B cell (primary cell): ENCODE measurements at regions not wholly inside any gene's neighbourhood (a gene's known extent, or its start where the extent isn't known, plus 50 kb on each side); places are given as distances from the start of the nearest gene placed in this dataset.

Experiments
- ATAC-seq: fragments of 200-7000 bp; cut with Tn5 transposase; one replicate; pipeline ENCODE4 v1.10.0; 2021; ENCODE audit warnings: low read depth, mild to moderate bottlenecking, moderate number of reproducible peaks, moderate library complexity
- CTCF ChIA-PET: fragments of 350-600 bp; sonication (Branson Sonifier 250); formaldehyde crosslinking; loops from one replicate; lab custom pipeline; 2021; ENCODE audit warnings: antibody characterized with exemption, inconsistent platforms; lab: Charles Lee
- POLR2A ChIA-PET: fragments of 350-600 bp; sonication (Branson Sonifier 250); formaldehyde crosslinking; loops from one replicate; lab custom pipeline; 2021; ENCODE audit warnings: antibody characterized with exemption; lab: Charles Lee
- DNase-seq: peaks from one replicate; pipeline ENCODE4 v3.0.0; 2013
- H2AFZ ChIP-seq: 2 replicates; pipeline ENCODE4 v1.6.1; 2012; ENCODE audit warnings: mild to moderate bottlenecking, low read depth, low read length; ENCODE audit not compliant: insufficient read depth, poor library complexity, severe bottlenecking
- H3K27ac ChIP-seq, 2 donors: 1 replicate in 1 of 2; 2 replicates in 1 of 2; pipeline ENCODE4 v1.5.1; 2012 to 2013; ENCODE audit warnings: low read length in 2 of 2, mild to moderate bottlenecking in 2 of 2, moderate library complexity in 1 of 2
- H3K27me3 ChIP-seq, 4 experiments: fragments of 200-600 bp in 1 of 4; sonication (generic) in 1 of 4; replicated peaks in 1 of 4; 1 replicate in 2 of 4; 2 replicates in 2 of 4; pipeline versions ENCODE4 v1.6.1 to v1.7.0; 2013 to 2016; ENCODE audit warnings: low read length in 3 of 4, mild to moderate bottlenecking in 2 of 4, mixed read lengths in 1 of 4, moderate library complexity in 1 of 4; ENCODE audit not compliant: insufficient read depth in 4 of 4, control insufficient read depth in 3 of 4; ENCODE audit errors: control extremely low read depth in 1 of 4
- H3K36me3 ChIP-seq, 2 experiments: replicated peaks in 1 of 2; 1 replicate in 1 of 2; 2 replicates in 1 of 2; pipeline versions ENCODE4 v1.6.1 to v1.7.1; 2013; ENCODE audit warnings: low read length in 1 of 2; ENCODE audit not compliant: insufficient read depth in 2 of 2, control insufficient read depth in 1 of 2; ENCODE audit errors: control extremely low read depth in 1 of 2, extremely low read depth in 1 of 2
- H3K4me1 ChIP-seq, 2 donors: fragments of 200-600 bp in 1 of 2; sonication (generic) in 1 of 2; 1 replicate in 1 of 2; 2 replicates in 1 of 2; pipeline versions ENCODE4 v1.5.1 to v1.6.1; 2013 to 2017; ENCODE audit warnings: low read length in 2 of 2; ENCODE audit not compliant: control insufficient read depth in 2 of 2, insufficient read depth in 2 of 2
- H3K4me2 ChIP-seq: replicated peaks from 2 replicates; pipeline ENCODE3; 2012; ENCODE audit warnings: mild to moderate bottlenecking, low read depth, low read length; ENCODE audit not compliant: poor library complexity, severe bottlenecking
- H3K4me3 ChIP-seq, 5 experiments: fragments of 200-600 bp in 1 of 5; sonication (generic) in 1 of 5; 1 replicate in 3 of 5; 2 replicates in 2 of 5; pipeline versions ENCODE4 v1.5.1 to v1.7.0; 2011 to 2016; ENCODE audit warnings: low read length in 4 of 5, mild to moderate bottlenecking in 4 of 5, low read depth in 2 of 5, control low read depth in 1 of 5, moderate library complexity in 1 of 5; ENCODE audit not compliant: insufficient read depth in 1 of 5; ENCODE audit errors: control extremely low read depth in 1 of 5, extremely low read depth in 1 of 5
- H3K79me2 ChIP-seq: fragments of 200-600 bp; sonication (generic); one replicate; pipeline ENCODE4 v1.6.0; 2016; ENCODE audit warnings: low read length; ENCODE audit not compliant: control insufficient read depth, insufficient read depth
- H3K9ac ChIP-seq: fragments of 200-600 bp; sonication (generic); 2 replicates; pipeline ENCODE4 v1.6.1; 2017; ENCODE audit warnings: mild to moderate bottlenecking, low read length, moderate library complexity
- H3K9me3 ChIP-seq, 3 donors: one replicate each; pipeline versions ENCODE4 v1.6.1 to v1.7.1; 2013; ENCODE audit warnings: low read length in 2 of 3; ENCODE audit not compliant: control insufficient read depth in 2 of 3, insufficient read depth in 1 of 3; ENCODE audit errors: control extremely low read depth in 1 of 3
- H4K20me1 ChIP-seq: 2 replicates; pipeline ENCODE4 v1.6.0; 2012; ENCODE audit warnings: mild to moderate bottlenecking, low read length; ENCODE audit not compliant: insufficient read depth, control insufficient read depth, poor library complexity, severe bottlenecking
- H3K27ac Mint-ChIP-seq: one replicate; pipeline ENCODE4 v1.8.0; 2021; ENCODE audit warnings: mixed read lengths
- H3K27me3 Mint-ChIP-seq: one replicate; pipeline ENCODE4 v1.8.0; 2021; ENCODE audit warnings: mixed read lengths
- H3K4me1 Mint-ChIP-seq: one replicate; pipeline ENCODE4 v1.8.0; 2021; ENCODE audit warnings: mixed read lengths
- H3K4me3 Mint-ChIP-seq: one replicate; pipeline ENCODE4 v1.8.0; 2021; ENCODE audit warnings: mixed read lengths
- H3K9me3 Mint-ChIP-seq: one replicate; pipeline ENCODE4 v1.8.0; 2022; ENCODE audit warnings: mixed read lengths; ENCODE audit not compliant: insufficient read depth
- EZH2 ChIP-seq: IDR thresholded peaks from 2 replicates; pipeline ENCODE4 v1.6.1; 2012; ENCODE audit warnings: borderline replicate concordance, low read depth, mild to moderate bottlenecking, moderate library complexity, low read length; ENCODE audit not compliant: insufficient read depth, poor library complexity, severe bottlenecking
- WGBS: methylation state at CpG from one replicate; pipeline ENCODE4 v1.1.5; 2013; ENCODE audit warnings: missing lambda C conversion rate; ENCODE audit not compliant: insufficient coverage; 5-methylcytosine and 5-hydroxymethylcytosine counted together
- intact Hi-C: fragments of 100-400 bp; cut with micrococcal nuclease; formaldehyde crosslinking; loops from one replicate; pipeline ENCODE4 v1.10.0; 2022
- TF ChIP-seq, protein P1 (sequence below): fragments of 200-600 bp; IDR thresholded peaks from one replicate; pipeline ENCODE4 v1.8.0; 2022; ENCODE audit warnings: antibody characterized with exemption, mild to moderate bottlenecking

DNA sequence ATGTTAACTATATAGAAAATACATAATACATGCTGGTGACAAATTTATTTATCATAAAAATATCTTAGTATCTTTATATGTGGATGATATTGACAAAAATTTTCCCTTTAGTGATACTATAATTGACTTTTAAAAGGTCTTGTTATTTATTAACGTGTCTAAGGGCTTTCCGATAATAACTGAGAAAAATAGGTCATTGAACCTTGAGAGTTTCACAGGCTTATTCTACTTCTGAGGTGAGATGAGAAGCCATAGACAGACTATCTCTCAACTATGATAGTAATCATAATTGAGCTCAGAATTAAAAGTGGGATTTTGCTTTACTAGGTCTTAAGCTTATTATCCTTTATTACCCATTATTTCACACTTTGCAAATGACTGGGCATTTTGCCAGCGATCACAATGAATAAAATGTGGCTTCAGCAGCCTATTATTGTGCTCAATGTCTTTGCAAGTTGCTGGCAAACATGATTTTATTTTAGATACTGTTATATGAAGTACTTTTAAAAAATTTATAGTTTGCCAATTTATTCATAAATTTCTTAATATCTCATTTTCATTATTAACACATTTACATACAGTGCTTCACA, 574.5 kb downstream of the ZWINT start:
- Mint-ChIP-seq H3K27me3 (no peaks in the 10 kb centered on the region), H3K9me3 (no peaks in the 10 kb centered on the region), H3K4me3 (no peak overlapping the region), H3K4me1 (no peaks in the 10 kb centered on the region), H3K27ac (no peak overlapping the region)
- Histone ChIP-seq H3K27me3 (no peaks in the 10 kb centered on the region), H4K20me1 (no peaks in the 10 kb centered on the region), H3K4me2 (no peak overlapping the region), H3K9me3 (no peaks in the 10 kb centered on the region), H3K79me2 (no peaks in the 10 kb centered on the region), H3K4me1 (no peaks in the 10 kb centered on the region), H3K36me3 (no peaks in the 10 kb centered on the region), H3K27ac (no peak overlapping the region), H3K9ac (no peak overlapping the region), H3K4me3 (no peak overlapping the region), H2AFZ (no peak overlapping the region)
- DNase-seq: no peak
- ATAC-seq: no peak
- TF ChIP-seq, protein P1, sequence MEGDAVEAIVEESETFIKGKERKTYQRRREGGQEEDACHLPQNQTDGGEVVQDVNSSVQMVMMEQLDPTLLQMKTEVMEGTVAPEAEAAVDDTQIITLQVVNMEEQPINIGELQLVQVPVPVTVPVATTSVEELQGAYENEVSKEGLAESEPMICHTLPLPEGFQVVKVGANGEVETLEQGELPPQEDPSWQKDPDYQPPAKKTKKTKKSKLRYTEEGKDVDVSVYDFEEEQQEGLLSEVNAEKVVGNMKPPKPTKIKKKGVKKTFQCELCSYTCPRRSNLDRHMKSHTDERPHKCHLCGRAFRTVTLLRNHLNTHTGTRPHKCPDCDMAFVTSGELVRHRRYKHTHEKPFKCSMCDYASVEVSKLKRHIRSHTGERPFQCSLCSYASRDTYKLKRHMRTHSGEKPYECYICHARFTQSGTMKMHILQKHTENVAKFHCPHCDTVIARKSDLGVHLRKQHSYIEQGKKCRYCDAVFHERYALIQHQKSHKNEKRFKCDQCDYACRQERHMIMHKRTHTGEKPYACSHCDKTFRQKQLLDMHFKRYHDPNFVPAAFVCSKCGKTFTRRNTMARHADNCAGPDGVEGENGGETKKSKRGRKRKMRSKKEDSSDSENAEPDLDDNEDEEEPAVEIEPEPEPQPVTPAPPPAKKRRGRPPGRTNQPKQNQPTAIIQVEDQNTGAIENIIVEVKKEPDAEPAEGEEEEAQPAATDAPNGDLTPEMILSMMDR: no peak
- no peak for TF ChIP-seq EZH2
- POLR2A ChIA-PET: no interaction called here
- no CpG with 5 or more reads among the region's 3 CpGs for WGBS
- intact Hi-C loops: no loop called here
- CTCF ChIA-PET: no interaction called here

- WGBS: no CpG with 5 or more reads among the region's 4 CpGs
Measured at GRCh38 chr10:55782181-55782580, 578.9 kb downstream of the ZWINT start.

More at GRCh38 chr10:55782181-55782580, 578.9 kb downstream of the ZWINT start:
- Histone ChIP-seq H3K4me1 (no peaks in the 10 kb centered on the region), H3K36me3 (no peaks in the 10 kb centered on the region), H3K4me2 (no peak overlapping the region), H3K9me3 (no peaks in the 10 kb centered on the region), H2AFZ (no peak overlapping the region), H3K27me3 (no peaks in the 10 kb centered on the region), H3K27ac (no peak overlapping the region), H4K20me1 (no peaks in the 10 kb centered on the region), H3K4me3 (no peak overlapping the region), H3K79me2 (no peaks in the 10 kb centered on the region), H3K9ac (no peak overlapping the region)
- no peaks in the 10 kb centered on the region for H3K27me3 Mint-ChIP-seq
- DNase-seq (no peak), ATAC-seq (no peak)
- intact Hi-C loops: no loop called here
- peaks cover 1% of the 10 kb centered on the region for H3K9me3 Mint-ChIP-seq
- H3K4me3 Mint-ChIP-seq: no peak overlapping the region
- no peak for TF ChIP-seq EZH2
- TF ChIP-seq, protein P1: no peak
- no peaks in the 10 kb centered on the region for H3K4me1 Mint-ChIP-seq
- H3K27ac Mint-ChIP-seq: no peak overlapping the region
- ChIA-PET CTCF (no interaction called here), POLR2A (no interaction called here)
